ENCODE measurements at regions not wholly inside any gene's neighbourhood (a gene's known extent, or its start where the extent isn't known, plus 50 kb on each side); places are given as distances from the start of the nearest gene placed in this dataset.
A peak's percentile ranks its signal among the peaks of the same experiment; 100 is the strongest.

GRCh38 chr18:76234676-76235060 lies 260.4 kb downstream of the ZNF516 start:
- ChIA-PET CTCF (interaction anchor here (0.7 kb wide), 1 partner anchor 118 kb away, joined by 3 read pairs; no protein-coding TSS in a partner anchor), POLR2A (interaction anchor here (0.7 kb wide), 1 partner anchor 690 kb away, joined by 3 read pairs; no protein-coding TSS in a partner anchor)
- DNase-seq (ENCODE audit: unreplicated experiment): no peak
- Mint-ChIP-seq H3K27me3 (ENCODE audit: insufficient read depth, unreplicated experiment) (no peaks in the 10 kb centered on the region), H3K4me3 (ENCODE audit: unreplicated experiment) (no peak overlapping the region), H3K9me3 (ENCODE audit: unreplicated experiment) (peaks cover 19% of the 10 kb centered on the region), H3K36me3 (ENCODE audit: insufficient read depth, unreplicated experiment) (no peaks in the 10 kb centered on the region), H3K27ac (ENCODE audit: low read depth, unreplicated experiment) (no peak overlapping the region), H3K4me1 (ENCODE audit: insufficient read depth, unreplicated experiment) (peaks cover 6% of the 10 kb centered on the region)
- intact Hi-C loops (cut with micrococcal nuclease): no loop called here
- TF ChIP-seq CTCF (IDR thresholded peaks at IDR 0.05; ENCODE audit: unreplicated experiment): no peak
- no TSS peak for BruUV-seq (replicated peaks)

DNA sequence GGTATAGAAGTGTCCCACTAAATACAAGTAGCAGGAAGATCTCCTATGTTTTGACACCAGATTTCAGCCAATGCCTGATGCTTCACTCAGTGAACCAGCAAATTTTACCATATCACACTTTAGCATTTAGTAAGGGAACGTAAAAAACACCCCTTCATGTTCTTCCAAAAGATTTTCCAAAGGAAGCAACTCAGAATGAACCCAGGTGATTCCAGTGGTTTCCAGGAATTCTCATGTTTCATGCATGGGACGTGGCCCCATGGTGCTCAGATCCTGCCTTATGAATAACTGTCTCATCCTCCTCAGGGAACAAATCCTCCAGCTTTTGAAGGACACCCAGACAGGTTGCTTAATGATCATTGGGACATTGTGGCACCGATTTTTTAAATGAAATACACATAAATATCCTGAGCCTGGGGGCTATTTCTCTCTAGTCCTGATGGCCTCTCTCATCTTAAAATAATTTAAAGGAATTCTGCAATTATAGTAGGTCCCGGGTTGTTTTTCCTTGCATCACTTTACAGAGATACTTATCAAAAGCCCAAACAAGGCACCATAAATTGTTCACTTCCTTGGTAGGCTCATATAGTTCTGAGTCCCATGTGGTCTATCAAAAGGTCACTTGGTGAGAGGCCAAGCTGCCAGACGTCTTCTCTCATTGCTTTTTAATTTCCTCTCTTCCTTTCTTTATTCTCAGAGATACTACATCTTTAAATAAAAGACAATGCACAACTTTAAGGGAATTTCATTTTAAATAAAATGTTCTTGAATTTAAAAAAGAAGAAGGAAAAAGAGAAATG lies 261.0 kb downstream of the ZNF516 start:
- no peaks in the 10 kb centered on the region for H3K36me3 Mint-ChIP-seq (ENCODE audit: insufficient read depth, unreplicated experiment)
- BruUV-seq (replicated peaks): no TSS peak
- H3K27ac Mint-ChIP-seq (ENCODE audit: low read depth, unreplicated experiment): no peak overlapping the region
- TF ChIP-seq CTCF (IDR thresholded peaks at IDR 0.05; ENCODE audit: unreplicated experiment): no peak
- DNase-seq (ENCODE audit: unreplicated experiment): no peak
- CTCF ChIA-PET: no interaction called here
- intact Hi-C loops (cut with micrococcal nuclease): no loop called here
- POLR2A ChIA-PET: interaction anchor here (0.7 kb wide), 1 partner anchor 690 kb away, joined by 3 read pairs; no protein-coding TSS in a partner anchor
- no peak overlapping the region for H3K4me3 Mint-ChIP-seq (ENCODE audit: unreplicated experiment)
- peaks cover 15% of the 10 kb centered on the region for H3K9me3 Mint-ChIP-seq (ENCODE audit: unreplicated experiment)
- H3K27me3 Mint-ChIP-seq (ENCODE audit: insufficient read depth, unreplicated experiment): no peaks in the 10 kb centered on the region
- H3K4me1 Mint-ChIP-seq (ENCODE audit: insufficient read depth, unreplicated experiment): peaks cover 6% of the 10 kb centered on the region

DNA sequence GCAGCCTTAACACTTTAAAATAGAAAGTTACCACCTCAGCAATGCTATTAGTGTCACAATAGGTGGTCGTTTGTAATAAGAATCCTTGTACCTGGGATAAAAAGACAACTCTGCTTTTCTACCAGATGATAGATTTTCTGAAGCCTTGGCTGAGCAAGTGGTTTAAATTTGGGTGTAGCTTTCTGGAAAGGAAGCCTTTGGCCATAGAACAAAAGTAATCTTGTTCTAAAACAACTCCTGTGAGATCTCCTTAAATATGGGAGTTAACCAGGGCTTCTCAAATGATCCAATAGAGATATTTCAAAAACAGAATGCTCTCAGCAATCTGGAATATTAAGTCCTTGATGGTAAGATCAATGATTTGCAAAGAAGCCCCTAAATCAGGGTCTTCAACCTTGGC lies 261.6 kb downstream of the ZNF516 start:
- no peaks in the 10 kb centered on the region for H3K27me3 Mint-ChIP-seq (ENCODE audit: insufficient read depth, unreplicated experiment)
- no TSS peak for BruUV-seq (replicated peaks)
- no peak overlapping the region for H3K27ac Mint-ChIP-seq (ENCODE audit: low read depth, unreplicated experiment)
- H3K36me3 Mint-ChIP-seq (ENCODE audit: insufficient read depth, unreplicated experiment): no peaks in the 10 kb centered on the region
- H3K4me1 Mint-ChIP-seq (ENCODE audit: insufficient read depth, unreplicated experiment): peaks cover 6% of the 10 kb centered on the region
- POLR2A ChIA-PET: no interaction called here
- no peak for DNase-seq (ENCODE audit: unreplicated experiment)
- CTCF ChIA-PET: interaction anchor here (0.7 to 1.3 kb wide), 2 partner anchors 13 to 19 kb away, joined by 3 read pairs; no protein-coding TSS in a partner anchor
- H3K9me3 Mint-ChIP-seq (ENCODE audit: unreplicated experiment): peaks cover 11% of the 10 kb centered on the region
- TF ChIP-seq CTCF (IDR thresholded peaks at IDR 0.05; ENCODE audit: unreplicated experiment): no peak
- intact Hi-C loops (cut with micrococcal nuclease): no loop called here
- no peak overlapping the region for H3K4me3 Mint-ChIP-seq (ENCODE audit: unreplicated experiment)

GRCh38 chr18:76232779-76233178 lies 262.3 kb downstream of the ZNF516 start:
- DNase-seq (ENCODE audit: unreplicated experiment): peak; percentile 1

More at GRCh38 chr18:76232779-76233178, 262.3 kb downstream of the ZNF516 start:
- ChIA-PET POLR2A (no interaction called here), CTCF (interaction anchor here (0.7 to 1.3 kb wide), 2 partner anchors 13 to 20 kb away, joined by 3 read pairs; no protein-coding TSS in a partner anchor)
- intact Hi-C loops (cut with micrococcal nuclease): no loop called here
- no peak for TF ChIP-seq CTCF (IDR thresholded peaks at IDR 0.05; ENCODE audit: unreplicated experiment)
- Mint-ChIP-seq H3K27ac (ENCODE audit: low read depth, unreplicated experiment) (no peak overlapping the region), H3K27me3 (ENCODE audit: insufficient read depth, unreplicated experiment) (no peaks in the 10 kb centered on the region), H3K4me1 (ENCODE audit: insufficient read depth, unreplicated experiment) (peaks cover 6% of the 10 kb centered on the region), H3K36me3 (ENCODE audit: insufficient read depth, unreplicated experiment) (no peaks in the 10 kb centered on the region), H3K4me3 (ENCODE audit: unreplicated experiment) (no peak overlapping the region), H3K9me3 (ENCODE audit: unreplicated experiment) (peaks cover 5% of the 10 kb centered on the region)
- BruUV-seq (replicated peaks): no TSS peak

All from MCF 10A (cell line).